Stomach (tissue), 8 donors: ENCODE measurements at regions not wholly inside any gene's neighbourhood (a gene's known extent, or its start where the extent isn't known, plus 50 kb on each side); places are given as distances from the start of the nearest gene placed in this dataset.

ENCODE experiments used
- DNase-seq, 2 donors: peaks; one replicate each; pipeline versions ENCODE4 v3.0.0 to v3.0.0-alpha.2; 2013 to 2019
- H3K27ac ChIP-seq, 5 donors: fragments of 200-600 bp in 4 of 5; sonication (generic) in 4 of 5; one replicate each; pipeline ENCODE4 v1.5.1; 2013 to 2019; ENCODE audit warnings: mild to moderate bottlenecking in 1 of 5, moderate library complexity in 1 of 5
- H3K27me3 ChIP-seq, 3 donors: fragments of 200-600 bp; sonication (generic); one replicate each; pipeline ENCODE4 v1.5.1; 2017 to 2019; ENCODE audit warnings: mixed run types in 1 of 3
- H3K36me3 ChIP-seq, 4 donors: fragments of 200-600 bp; sonication (generic); 1 replicate in 3 of 4; 2 replicates in 1 of 4; pipeline ENCODE4 v1.5.1; 2016 to 2019
- H3K4me1 ChIP-seq, 4 donors: fragments of 200-600 bp; sonication (generic); one replicate each; pipeline ENCODE4 v1.5.1; 2016 to 2019
- H3K4me3 ChIP-seq, 4 donors: fragments of 200-600 bp; sonication (generic) in 3 of 4; one replicate each; pipeline ENCODE4 v1.5.1; 2016 to 2019; ENCODE audit warnings: mild to moderate bottlenecking in 1 of 4
- H3K9me3 ChIP-seq, 4 donors: fragments of 200-600 bp; sonication (generic); one replicate each; pipeline ENCODE4 v1.5.1; 2016 to 2019
- CTCF ChIP-seq, 7 experiments: fragments of 450-650 bp in 4 of 7; fragments of 200-600 bp in 3 of 7; sonication (generic) in 3 of 7; IDR thresholded peaks; one replicate each; pipeline ENCODE4 v1.5.1; 2016 to 2019; ENCODE audit warnings: antibody characterized with exemption in 7 of 7, control low read depth in 2 of 7, mild to moderate bottlenecking in 1 of 7
- EP300 ChIP-seq: sonication (generic); formaldehyde crosslinking; IDR thresholded peaks from one replicate; pipeline ENCODE4 v1.6.1; 2017; ENCODE audit warnings: antibody characterized with exemption
- POLR2A ChIP-seq, 4 donors: fragments of 450-650 bp; IDR thresholded peaks; one replicate each; pipeline ENCODE4 v1.6.1; 2016; ENCODE audit warnings: antibody characterized with exemption in 4 of 4, control low read depth in 2 of 4, mild to moderate bottlenecking in 1 of 4, moderate library complexity in 1 of 4
- POLR2AphosphoS5 ChIP-seq, 3 donors: sonication (generic); formaldehyde crosslinking; IDR thresholded peaks; one replicate each; pipeline ENCODE4 v1.6.1; 2016; ENCODE audit warnings: antibody characterized with exemption in 3 of 3
- WGBS, 5 donors: extraction: QIAGEN DNeasy Blood & Tissue Kit in 3 of 5; methylation state at CpG; one replicate each; pipeline versions ENCODE4 v1.1.5 to v1.1.7; 2013 to 2018; 5-methylcytosine and 5-hydroxymethylcytosine counted together
- intact Hi-C: fragments of 100-400 bp; cut with DNase I; formaldehyde crosslinking; loops from one replicate; pipeline ENCODE4 v1.15.1; 2023; ENCODE audit warnings: low total_unique reads
- donor health status: healthy with polysubstance abuse.
- donor health status: Bipolar disorder and iron deficiency.
- donor health status: healthy.

DNA sequence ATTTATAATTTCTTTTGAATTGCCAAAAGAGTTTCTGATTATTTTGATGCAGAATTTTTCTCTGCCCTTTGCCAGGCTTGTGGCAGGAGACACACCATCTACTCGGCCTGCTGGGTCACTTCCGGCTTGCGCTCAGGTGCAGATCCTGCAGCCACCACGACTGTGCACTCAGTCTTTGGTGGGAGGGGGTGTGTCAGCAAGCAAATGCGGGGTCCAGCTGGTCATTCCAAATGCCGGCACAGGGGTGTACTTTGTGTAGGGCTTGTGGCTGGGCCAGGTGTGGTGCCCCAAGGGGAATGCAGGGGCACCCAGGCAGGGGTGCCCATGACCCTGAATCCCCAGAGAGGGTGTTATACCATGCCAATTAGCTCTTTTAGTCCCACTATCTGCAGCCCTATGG lies 673.0 kb downstream of the TLL1 start:
- intact Hi-C loops, result no loop called here

GRCh38 chr4:166577639-166578038 lies 656.7 kb downstream of the SPOCK3 start:
- no peaks in the 10 kb centered on the region for H3K27me3 ChIP-seq
- H3K36me3 ChIP-seq, result no peaks in the 10 kb centered on the region
- H3K27ac ChIP-seq, result no peak overlapping the region
- H3K4me3 ChIP-seq, result no peak overlapping the region
- H3K4me1 ChIP-seq, result no peaks in the 10 kb centered on the region
- no peak for DNase-seq
- TF ChIP-seq POLR2AphosphoS5 (IDR thresholded peaks at IDR 0.05) (no peak), EP300 (no peak), CTCF (IDR thresholded peaks at IDR 0.05) (no peak), POLR2A (IDR thresholded peaks at IDR 0.05) (no peak)
- 81 to 100% (median 85%) methylated on average over 2 of the region's 2 CpGs for WGBS, 5 donors
- no peaks in the 10 kb centered on the region for H3K9me3 ChIP-seq
- intact Hi-C loops, result no loop called here

More for the DNA sequence above, 673.0 kb downstream of the TLL1 start:
- TF ChIP-seq POLR2AphosphoS5 (IDR thresholded peaks at IDR 0.05), result no peak
- TF ChIP-seq EP300, result no peak
- TF ChIP-seq POLR2A (IDR thresholded peaks at IDR 0.05), result no peak
- no peak for TF ChIP-seq CTCF (IDR thresholded peaks at IDR 0.05)
- Histone ChIP-seq H3K27ac (no peak overlapping the region), H3K9me3 (peaks cover 0 to 8% (median 0%) of the 10 kb centered on the region in 4 donors), H3K4me1 (no peaks in the 10 kb centered on the region), H3K4me3 (no peak overlapping the region), H3K27me3 (no peaks in the 10 kb centered on the region), H3K36me3 (no peaks in the 10 kb centered on the region)
- no peak for DNase-seq
- WGBS, 5 donors, result 82 to 93% (median 86%) methylated on average over 6 of the region's 6 CpGs

- no peak for TF ChIP-seq POLR2AphosphoS5 (IDR thresholded peaks at IDR 0.05)
- no peak for TF ChIP-seq CTCF (IDR thresholded peaks at IDR 0.05)
- TF ChIP-seq POLR2A (IDR thresholded peaks at IDR 0.05), result no peak
- TF ChIP-seq EP300, result no peak
- no peak overlapping the region for H3K27ac ChIP-seq
- H3K4me3 ChIP-seq, result no peak overlapping the region
- 49 to 71% (median 58%) methylated on average over 3 of the region's 3 CpGs for WGBS, 5 donors
- H3K9me3 ChIP-seq, result no peaks in the 10 kb centered on the region
- no peaks in the 10 kb centered on the region for H3K27me3 ChIP-seq
- DNase-seq, result no peak
- H3K4me1 ChIP-seq, result no peaks in the 10 kb centered on the region
- no peaks in the 10 kb centered on the region for H3K36me3 ChIP-seq
- intact Hi-C loops, result no loop called here
Observed at GRCh38 chr4:166585491-166585890, 648.8 kb downstream of the SPOCK3 start.

- intact Hi-C loops, result loop anchor here (5.0 kb wide), 1 partner anchor 427 kb away; no protein-coding TSS in a partner anchor
- H3K36me3 ChIP-seq, result no peaks in the 10 kb centered on the region
Observed at GRCh38 chr4:166594326-166594946, 639.9 kb downstream of the SPOCK3 start.

More at GRCh38 chr4:166594326-166594946, 639.9 kb downstream of the SPOCK3 start:
- DNase-seq, result peak; percentile 37 to 49
- Histone ChIP-seq H3K27me3 (no peaks in the 10 kb centered on the region), H3K4me3 (no peak overlapping the region), H3K27ac (no peak overlapping the region), H3K9me3 (no peaks in the 10 kb centered on the region), H3K4me1 (no peaks in the 10 kb centered on the region)
- TF ChIP-seq POLR2A (IDR thresholded peaks at IDR 0.05) (no peak), CTCF (IDR thresholded peaks at IDR 0.05) (peak in 4 of 7 experiments; percentile 8 to 41 (median 34))
- WGBS, 5 donors, result 88 to 95% (median 92%) methylated on average over 1 of the region's 1 CpG
